Liver (tissue), 7 donors: ENCODE measurements at regions not wholly inside any gene's neighbourhood (a gene's known extent, or its start where the extent isn't known, plus 50 kb on each side); places are given as distances from the start of the nearest gene placed in this dataset.

ENCODE experiments used
- DNase-seq: peaks from one replicate; pipeline ENCODE4 v3.0.0-alpha.2; 2017; ENCODE audit warnings: low spot score
- H3K27ac ChIP-seq, 2 donors: one replicate each; pipeline ENCODE4 v1.7.0; 2013; ENCODE audit warnings: inconsistent platforms in 2 of 2, low read length in 2 of 2, control low read depth in 1 of 2, low read depth in 1 of 2, mild to moderate bottlenecking in 1 of 2
- H3K27me3 ChIP-seq, 4 donors: one replicate each; pipeline versions ENCODE4 v1.6.1 to v1.7.0; 2013; ENCODE audit warnings: low read length in 3 of 4, inconsistent platforms in 1 of 4, mild to moderate bottlenecking in 1 of 4, moderate library complexity in 1 of 4; ENCODE audit not compliant: control insufficient read depth in 4 of 4, insufficient read depth in 4 of 4
- H3K36me3 ChIP-seq, 4 donors: one replicate each; pipeline versions ENCODE4 v1.6.1 to v1.7.0; 2013; ENCODE audit warnings: low read length in 3 of 4, mild to moderate bottlenecking in 3 of 4, low read depth in 1 of 4, moderate library complexity in 1 of 4; ENCODE audit not compliant: control insufficient read depth in 4 of 4, insufficient read depth in 3 of 4
- H3K4me1 ChIP-seq, 4 donors: one replicate each; pipeline versions ENCODE4 v1.6.1 to v1.7.0; 2013; ENCODE audit warnings: low read length in 3 of 4, mild to moderate bottlenecking in 3 of 4, moderate library complexity in 1 of 4; ENCODE audit not compliant: control insufficient read depth in 4 of 4, insufficient read depth in 4 of 4
- H3K4me3 ChIP-seq, 3 donors: one replicate each; pipeline versions ENCODE4 v1.6.1 to v1.7.0; 2013; ENCODE audit warnings: low read length in 3 of 3, control low read depth in 1 of 3, low read depth in 1 of 3, mild to moderate bottlenecking in 1 of 3
- H3K9ac ChIP-seq, 2 donors: one replicate each; pipeline ENCODE4 v1.7.0; 2013; ENCODE audit warnings: low read length in 2 of 2, mild to moderate bottlenecking in 2 of 2, moderate library complexity in 2 of 2, control low read depth in 1 of 2, low read depth in 1 of 2
- H3K9me3 ChIP-seq, 4 donors: one replicate each; pipeline versions ENCODE4 v1.6.1 to v1.7.0; 2013; ENCODE audit warnings: low read length in 3 of 4; ENCODE audit not compliant: control insufficient read depth in 4 of 4
- EGR1 ChIP-seq, 2 donors: IDR thresholded peaks; 2 replicates each; pipeline ENCODE4 v1.6.1; 2016 to 2018; ENCODE audit warnings: antibody characterized with exemption in 2 of 2, low read depth in 2 of 2
- FOXA1 ChIP-seq: IDR thresholded peaks from 2 replicates; pipeline ENCODE4 v1.6.1; 2016; ENCODE audit warnings: antibody characterized with exemption
- FOXA2 ChIP-seq: IDR thresholded peaks from 2 replicates; pipeline ENCODE4 v1.6.1; 2016; ENCODE audit warnings: antibody characterized with exemption
- GABPA ChIP-seq, 2 donors: IDR thresholded peaks in 1 of 2; conservative IDR thresholded peaks in 1 of 2; 2 replicates each; pipeline ENCODE4 v1.6.1; 2016; ENCODE audit warnings: antibody characterized with exemption in 2 of 2, mild to moderate bottlenecking in 1 of 2, moderate library complexity in 1 of 2
- HNF4G ChIP-seq: IDR thresholded peaks from 2 replicates; pipeline ENCODE4 v1.6.1; 2016; ENCODE audit warnings: antibody characterized with exemption
- JUND ChIP-seq, 2 donors: IDR thresholded peaks; 2 replicates each; pipeline ENCODE4 v1.6.1; 2016; ENCODE audit warnings: antibody characterized with exemption in 2 of 2
- NR2F2 ChIP-seq: IDR thresholded peaks from 2 replicates; pipeline ENCODE4 v1.6.1; 2016; ENCODE audit warnings: antibody characterized with exemption
- RAD21 ChIP-seq, 2 donors: IDR thresholded peaks; 2 replicates each; pipeline ENCODE4 v1.6.1; 2016; ENCODE audit warnings: antibody characterized with exemption in 2 of 2, mild to moderate bottlenecking in 2 of 2
- RXRA ChIP-seq, 2 donors: IDR thresholded peaks; 2 replicates each; pipeline ENCODE4 v1.6.1; 2017 to 2018; ENCODE audit warnings: antibody characterized with exemption in 2 of 2, mild to moderate bottlenecking in 1 of 2
- SP1 ChIP-seq: IDR thresholded peaks from 2 replicates; pipeline ENCODE4 v1.6.1; 2018; ENCODE audit warnings: antibody characterized with exemption, mild to moderate bottlenecking
- TAF1 ChIP-seq: conservative IDR thresholded peaks from 2 replicates; pipeline ENCODE4 v1.6.1; 2016; ENCODE audit warnings: antibody characterized with exemption, mild to moderate bottlenecking
- YY1 ChIP-seq: IDR thresholded peaks from 2 replicates; pipeline ENCODE4 v1.6.1; 2016; ENCODE audit warnings: antibody characterized with exemption, mild to moderate bottlenecking
- WGBS: extraction: QIAGEN DNeasy Blood & Tissue Kit; methylation state at CpG from one replicate; pipeline ENCODE4 v1.1.7; 2013; 5-methylcytosine and 5-hydroxymethylcytosine counted together
- TF ChIP-seq, protein P1 (sequence below): IDR thresholded peaks from 2 replicates; pipeline ENCODE4 v1.6.1; 2016; ENCODE audit warnings: antibody characterized with exemption
- TF ChIP-seq, protein P2 (sequence below): IDR thresholded peaks from 2 replicates; pipeline ENCODE4 v1.6.1; 2016; ENCODE audit warnings: antibody characterized with exemption
- TF ChIP-seq, protein P3 (sequence below): IDR thresholded peaks from 2 replicates; pipeline ENCODE4 v1.6.1; 2016; ENCODE audit warnings: antibody characterized with exemption
- donor health status: healthy.
- donor health status: healthy.
- donor health status: healthy.
- donor health status: healthy.

DNA sequence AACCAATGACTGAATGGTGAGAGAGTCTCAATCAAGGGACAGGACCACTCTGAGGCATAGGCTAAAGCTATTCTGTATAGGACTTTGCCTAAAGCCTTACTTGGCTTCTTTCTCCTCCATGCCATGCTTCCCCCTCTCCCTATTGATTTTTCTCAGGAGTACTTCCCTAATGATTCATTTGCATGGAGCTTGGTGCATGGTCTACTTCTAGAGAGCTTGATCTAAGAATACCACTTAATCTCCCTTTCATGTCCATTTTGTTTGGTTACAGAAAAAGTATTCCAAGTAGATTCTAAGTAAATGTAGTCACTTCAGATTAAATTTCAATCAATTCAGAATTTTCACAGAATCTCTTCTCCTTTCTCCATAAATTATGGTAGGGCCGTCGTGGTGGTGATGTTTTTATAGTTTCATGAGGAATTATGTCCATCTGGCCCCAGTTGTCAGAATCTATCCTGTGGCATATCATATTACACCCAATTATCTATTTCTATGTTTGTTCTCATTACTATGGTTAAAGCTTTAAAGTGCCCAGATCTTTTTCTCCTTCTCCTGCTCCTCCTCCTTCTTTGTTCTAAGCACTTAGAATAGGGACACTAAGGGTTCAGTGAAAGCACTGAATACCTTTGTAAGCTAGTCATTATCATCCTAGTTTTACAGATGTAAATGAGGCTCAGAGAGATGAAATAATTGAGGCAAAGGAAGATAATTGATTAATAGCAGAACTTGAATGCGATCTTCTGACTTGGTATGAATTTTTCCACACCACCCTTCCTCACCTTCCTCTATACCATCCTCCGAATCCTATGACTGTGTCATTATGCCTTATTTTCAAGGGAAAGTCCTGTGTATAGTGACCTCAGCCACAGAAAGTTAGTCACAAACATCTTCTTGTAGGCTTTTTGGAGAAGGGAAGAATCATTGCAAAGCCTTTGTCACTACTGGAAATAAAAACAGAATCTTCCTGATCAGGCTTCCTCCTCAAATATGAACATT is 85.6 kb upstream of the ZRANB2 start (continued):
- TF ChIP-seq TAF1 (no peak), HNF4G (no peak), FOXA1 (no peak), SP1 (no peak), RXRA (IDR thresholded peaks at IDR 0.05) (no peak), YY1 (no peak)
- TF ChIP-seq, protein P1, sequence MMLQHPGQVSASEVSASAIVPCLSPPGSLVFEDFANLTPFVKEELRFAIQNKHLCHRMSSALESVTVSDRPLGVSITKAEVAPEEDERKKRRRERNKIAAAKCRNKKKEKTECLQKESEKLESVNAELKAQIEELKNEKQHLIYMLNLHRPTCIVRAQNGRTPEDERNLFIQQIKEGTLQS, result no peak

DNA sequence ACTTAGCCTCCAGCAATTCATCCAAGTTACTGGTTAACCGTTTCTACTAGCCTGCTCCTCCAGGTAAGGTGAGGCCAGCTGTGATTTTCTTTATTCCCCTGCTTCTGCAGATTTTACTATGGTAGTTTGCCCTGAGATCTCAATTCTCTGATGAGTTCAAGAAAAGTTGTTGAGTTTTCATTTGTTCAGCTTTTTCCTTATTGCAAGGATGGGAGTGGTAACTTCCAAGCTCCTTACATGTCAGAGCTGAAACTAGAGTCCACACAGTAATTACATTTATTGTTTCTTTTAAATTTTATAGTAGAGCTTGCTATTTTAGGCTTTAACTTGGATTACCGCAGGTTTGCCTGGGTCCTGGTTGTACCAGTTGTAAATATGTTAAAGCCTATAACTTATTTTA is 76.9 kb upstream of the ZRANB2 start:
- WGBS, result 74% methylated on average over 2 of the region's 2 CpGs
- H3K27ac ChIP-seq, result no peak overlapping the region
- H3K36me3 ChIP-seq, result no peaks in the 10 kb centered on the region
- no peak for DNase-seq
- H3K27me3 ChIP-seq, result no peaks in the 10 kb centered on the region
- no peak overlapping the region for H3K4me3 ChIP-seq
- no peak overlapping the region for H3K9ac ChIP-seq
- no peaks in the 10 kb centered on the region for H3K9me3 ChIP-seq
- no peaks in the 10 kb centered on the region for H3K4me1 ChIP-seq
- TF ChIP-seq FOXA1 (no peak), JUND (IDR thresholded peaks at IDR 0.05) (no peak), SP1 (no peak), HNF4G (no peak), EGR1 (IDR thresholded peaks at IDR 0.05; ENCODE audit: low read depth in 2 of 2) (no peak), NR2F2 (no peak), FOXA2 (no peak), RXRA (IDR thresholded peaks at IDR 0.05) (no peak)
- TF ChIP-seq, protein P2, sequence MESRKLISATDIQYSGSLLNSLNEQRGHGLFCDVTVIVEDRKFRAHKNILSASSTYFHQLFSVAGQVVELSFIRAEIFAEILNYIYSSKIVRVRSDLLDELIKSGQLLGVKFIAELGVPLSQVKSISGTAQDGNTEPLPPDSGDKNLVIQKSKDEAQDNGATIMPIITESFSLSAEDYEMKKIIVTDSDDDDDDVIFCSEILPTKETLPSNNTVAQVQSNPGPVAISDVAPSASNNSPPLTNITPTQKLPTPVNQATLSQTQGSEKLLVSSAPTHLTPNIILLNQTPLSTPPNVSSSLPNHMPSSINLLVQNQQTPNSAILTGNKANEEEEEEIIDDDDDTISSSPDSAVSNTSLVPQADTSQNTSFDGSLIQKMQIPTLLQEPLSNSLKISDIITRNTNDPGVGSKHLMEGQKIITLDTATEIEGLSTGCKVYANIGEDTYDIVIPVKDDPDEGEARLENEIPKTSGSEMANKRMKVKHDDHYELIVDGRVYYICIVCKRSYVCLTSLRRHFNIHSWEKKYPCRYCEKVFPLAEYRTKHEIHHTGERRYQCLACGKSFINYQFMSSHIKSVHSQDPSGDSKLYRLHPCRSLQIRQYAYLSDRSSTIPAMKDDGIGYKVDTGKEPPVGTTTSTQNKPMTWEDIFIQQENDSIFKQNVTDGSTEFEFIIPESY, result no peak
- TF ChIP-seq, protein P3, sequence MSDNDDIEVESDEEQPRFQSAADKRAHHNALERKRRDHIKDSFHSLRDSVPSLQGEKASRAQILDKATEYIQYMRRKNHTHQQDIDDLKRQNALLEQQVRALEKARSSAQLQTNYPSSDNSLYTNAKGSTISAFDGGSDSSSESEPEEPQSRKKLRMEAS, result no peak
- TF ChIP-seq, protein P1, result no peak

DNA sequence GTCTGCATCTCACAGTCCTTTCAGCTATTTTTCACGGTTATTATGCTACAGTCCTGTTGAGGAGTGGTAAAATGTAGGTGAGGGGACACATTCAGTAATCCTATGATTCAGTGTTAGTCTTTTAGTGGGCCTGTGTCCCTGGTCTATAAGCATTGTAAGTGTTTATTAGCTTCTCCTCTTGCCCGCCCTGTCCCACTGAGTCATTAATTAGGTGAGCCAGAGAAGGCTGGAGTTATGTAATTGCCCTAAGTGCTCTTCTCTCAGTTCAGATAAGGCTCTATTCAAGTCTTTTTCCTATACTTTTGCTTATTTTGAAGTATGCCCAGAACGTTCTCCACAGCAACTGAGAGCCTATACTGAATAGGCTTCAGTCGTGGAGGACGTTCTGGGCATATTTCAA is 76.3 kb upstream of the ZRANB2 start:
- Histone ChIP-seq H3K27me3 (no peaks in the 10 kb centered on the region), H3K9me3 (no peaks in the 10 kb centered on the region), H3K4me1 (no peaks in the 10 kb centered on the region), H3K4me3 (no peak overlapping the region), H3K27ac (no peak overlapping the region), H3K36me3 (no peaks in the 10 kb centered on the region), H3K9ac (no peak overlapping the region)
- TF ChIP-seq HNF4G (no peak), NR2F2 (no peak), EGR1 (IDR thresholded peaks at IDR 0.05; ENCODE audit: low read depth in 2 of 2) (no peak), RXRA (IDR thresholded peaks at IDR 0.05) (no peak), GABPA (IDR thresholded peaks at IDR 0.05 in 1 of 2, conservative IDR thresholded peaks at IDR 0.05 in 1 of 2) (no peak), RAD21 (IDR thresholded peaks at IDR 0.05) (no peak), FOXA2 (no peak), FOXA1 (no peak), SP1 (no peak)
- TF ChIP-seq, protein P1, result no peak
- 67% methylated on average over 5 of the region's 5 CpGs for WGBS
- DNase-seq, result no peak
